Ecto neural progenitor cell (in vitro differentiated cells): ENCODE measurements at regions not wholly inside any gene's neighbourhood (a gene's known extent, or its start where the extent isn't known, plus 50 kb on each side); places are given as distances from the start of the nearest gene placed in this dataset.

ENCODE experiments used
- DNase-seq: peaks from one replicate; pipeline ENCODE4 v3.0.0-alpha.2; 2018; ENCODE audit warnings: low spot score

DNA sequence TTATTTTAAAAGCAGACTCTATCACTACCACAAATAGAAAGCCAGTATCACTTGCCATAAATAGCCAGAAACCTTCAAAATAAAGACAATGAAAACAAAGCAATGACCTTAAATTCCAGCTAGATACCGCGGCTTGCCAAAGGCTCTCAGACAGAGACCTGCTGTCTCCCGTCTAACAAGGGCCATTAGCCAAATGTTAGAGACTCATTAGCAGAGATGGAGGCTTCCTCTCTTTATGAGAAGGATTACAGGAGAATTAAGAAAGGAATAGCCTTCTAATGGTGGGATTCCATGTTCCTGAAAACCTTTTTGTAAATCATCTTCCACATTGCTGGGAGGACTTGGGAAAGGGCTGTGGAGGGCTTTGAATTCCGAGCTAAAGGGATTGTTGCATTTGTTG is 206.7 kb downstream of the AACS start:
- DNase-seq: no peak

DNA sequence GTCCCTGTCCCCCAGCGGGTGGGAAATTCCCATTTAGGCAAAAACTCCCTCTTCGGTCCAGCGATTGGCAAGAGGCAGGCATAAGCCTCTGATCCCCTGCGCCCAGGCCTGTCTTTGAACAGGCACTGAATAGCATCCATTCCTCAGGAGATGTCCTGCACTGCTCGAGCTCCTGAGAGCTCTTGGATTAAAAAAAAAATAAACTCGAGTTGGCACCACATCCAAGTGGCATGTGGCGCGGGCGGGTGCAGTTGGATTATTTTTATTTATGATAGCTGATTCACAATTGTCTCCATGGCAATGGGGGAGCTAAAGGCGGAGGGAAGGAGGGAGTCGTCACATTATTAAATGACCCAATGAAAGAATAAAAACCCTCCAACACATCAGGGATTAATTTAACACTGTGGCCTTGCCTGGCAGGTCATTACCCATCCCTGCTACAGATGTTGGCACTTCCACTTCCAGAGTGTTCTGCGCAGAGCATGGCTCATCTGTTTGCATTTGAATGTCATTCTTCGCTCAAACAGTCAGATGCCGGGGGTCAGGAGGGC is 207.2 kb downstream of the AACS start:
- DNase-seq: no peak

DNA sequence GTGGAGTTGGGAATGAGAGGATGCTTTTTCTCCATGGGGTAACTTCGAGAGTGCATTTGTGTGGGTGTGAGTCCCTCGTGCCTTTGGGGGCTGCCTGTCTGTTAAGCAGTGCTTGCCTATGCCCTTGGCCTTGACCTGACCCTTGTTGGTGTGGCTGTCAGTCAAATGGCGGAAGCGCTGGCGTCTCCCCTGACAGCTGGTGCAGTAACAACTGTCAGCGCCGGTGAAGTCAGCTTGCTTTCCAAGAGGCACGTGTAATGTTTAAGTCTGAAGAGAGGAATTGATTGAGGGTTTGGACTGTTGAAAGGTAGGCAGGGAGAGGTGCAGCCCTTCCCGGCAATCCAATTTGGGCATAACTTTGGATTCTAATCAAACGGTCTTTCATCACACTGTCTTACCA is 211.3 kb downstream of the AACS start:
- no peak for DNase-seq

DNA sequence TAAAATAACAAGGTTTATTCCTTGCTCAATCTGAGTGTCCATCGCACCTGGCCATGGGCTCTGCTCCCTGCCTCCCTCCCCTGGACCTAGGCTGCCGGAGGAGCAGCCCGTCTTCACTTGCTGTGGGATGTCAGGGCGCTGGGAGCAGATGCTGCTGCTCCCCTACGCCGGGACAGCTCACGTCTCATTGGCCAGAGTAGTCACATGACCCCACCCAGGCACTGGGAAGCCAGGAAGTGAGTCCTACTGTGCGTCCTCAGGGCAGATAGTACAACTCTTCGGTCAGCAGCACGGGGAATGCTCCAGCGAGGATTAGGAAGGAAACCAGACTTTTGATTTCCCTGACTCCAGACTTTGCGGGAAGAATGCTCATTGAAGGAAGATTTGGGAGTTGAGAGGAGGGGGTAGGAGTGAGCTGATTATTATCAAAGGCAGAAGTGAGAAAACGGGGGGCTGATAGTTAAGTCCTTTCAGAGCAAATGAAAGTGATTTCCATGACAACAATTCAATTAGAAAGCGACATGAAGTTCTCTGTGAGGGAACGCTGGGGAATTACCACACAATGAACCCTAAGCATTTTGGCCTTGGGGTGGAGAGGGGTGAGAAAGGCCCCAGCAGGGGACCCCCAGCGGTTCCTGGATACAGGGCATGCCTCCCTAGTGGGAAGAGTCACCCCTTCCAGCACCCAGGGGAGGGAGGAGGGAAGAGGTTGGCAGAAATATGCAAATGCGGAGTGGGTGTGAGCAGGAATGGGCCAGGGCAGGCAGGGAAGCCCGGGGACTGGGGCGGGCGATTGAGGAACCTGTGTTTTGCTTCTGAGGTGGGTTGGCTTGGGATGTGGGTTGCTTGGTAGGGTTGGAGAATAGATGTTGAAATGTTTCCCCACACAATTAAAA is 215.5 kb downstream of the AACS start:
- peak; percentile 87 for DNase-seq

DNA sequence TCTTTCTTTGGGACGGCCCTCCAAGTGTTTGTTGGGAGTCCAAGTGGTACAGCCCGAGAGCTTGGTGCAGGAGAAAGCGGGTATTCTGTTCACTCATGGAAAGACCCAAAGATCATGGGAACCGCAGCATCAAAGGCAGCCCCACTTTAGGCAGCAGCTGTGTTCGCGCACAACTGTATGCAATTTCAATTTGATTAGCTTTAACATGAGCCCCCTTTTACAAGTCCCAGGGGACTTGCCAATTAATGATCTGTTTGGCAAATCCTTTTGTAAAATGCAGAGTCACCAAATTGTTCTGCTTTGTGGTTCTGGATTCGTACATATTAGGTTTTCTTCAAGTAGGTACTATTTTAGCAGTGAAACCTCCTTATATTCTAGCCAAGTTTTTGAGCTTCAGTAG is 217.7 kb downstream of the AACS start:
- DNase-seq: no peak

DNA sequence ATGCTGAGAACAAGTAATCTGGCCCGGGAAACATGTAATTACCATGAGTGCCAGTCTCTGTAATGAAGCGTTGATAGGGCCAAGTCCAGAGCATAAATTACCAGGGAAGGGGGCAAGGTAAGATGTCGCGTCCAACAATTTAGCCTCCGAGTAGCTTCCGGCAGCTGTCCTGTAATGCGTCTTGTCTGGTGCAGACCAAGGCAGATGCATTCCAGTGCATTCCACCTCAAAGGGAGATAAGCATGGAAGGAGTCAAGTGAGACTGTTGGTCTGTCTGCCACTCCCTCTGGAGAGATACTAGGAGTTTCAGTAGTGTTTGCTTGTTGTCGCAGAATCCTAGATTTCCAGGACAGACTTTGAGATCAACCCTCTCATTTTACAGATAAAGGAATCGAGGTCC is 218.3 kb downstream of the AACS start:
- DNase-seq: no peak

DNA sequence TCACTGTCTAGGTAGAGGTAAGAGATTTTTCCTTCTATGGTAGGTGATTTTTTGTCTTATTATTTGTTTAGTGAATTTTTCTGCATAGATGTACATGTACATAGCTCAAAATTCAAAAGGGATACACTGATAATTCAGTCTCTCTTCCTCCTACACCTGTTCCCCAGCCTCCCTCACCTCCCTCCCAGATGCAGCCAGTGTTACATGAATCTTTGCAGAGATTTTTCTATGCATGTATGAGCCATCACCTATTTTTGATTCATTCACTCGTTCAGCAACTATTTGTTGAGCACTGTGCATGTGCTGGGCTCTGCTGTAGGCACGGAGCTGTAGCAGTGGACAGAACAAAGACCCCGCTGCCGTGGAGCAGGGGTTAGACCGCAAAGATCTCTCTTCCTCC is 218.9 kb downstream of the AACS start:
- DNase-seq: no peak

DNA sequence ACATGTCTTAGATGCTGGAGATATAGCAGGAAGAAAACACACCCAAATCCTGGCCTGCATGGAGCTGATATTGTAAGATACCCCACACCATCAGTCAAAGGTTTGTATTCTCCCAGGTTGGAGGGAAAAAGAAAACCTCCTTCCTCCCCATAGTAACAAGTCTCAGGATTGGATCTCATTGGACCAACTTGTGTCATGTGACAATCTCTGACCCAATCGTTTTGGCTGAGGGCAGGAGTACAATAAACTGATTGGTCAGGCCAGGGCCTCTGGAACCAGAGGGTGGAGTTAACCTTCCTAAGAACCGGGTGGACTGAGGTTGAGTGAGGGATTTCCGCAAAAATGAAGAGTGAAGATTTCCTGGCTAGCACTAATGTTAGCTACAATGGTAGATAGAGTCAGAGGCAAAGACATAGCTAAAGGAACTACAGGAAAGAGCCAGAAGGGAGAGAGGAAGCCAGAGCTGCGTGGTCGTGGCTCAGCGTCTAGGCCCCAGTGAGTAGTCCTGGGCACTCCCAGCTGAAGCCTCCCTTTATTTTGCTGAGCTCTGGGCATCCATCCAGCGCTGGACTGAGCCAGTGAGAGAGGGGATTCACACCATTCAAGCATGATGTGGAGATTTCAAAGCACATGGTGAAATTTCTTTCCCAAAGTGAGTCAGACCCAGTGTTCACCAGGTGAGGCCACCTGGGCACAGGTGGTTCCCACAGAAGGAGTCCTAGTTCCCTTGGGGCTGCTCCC is 219.9 kb downstream of the AACS start:
- no peak for DNase-seq

DNA sequence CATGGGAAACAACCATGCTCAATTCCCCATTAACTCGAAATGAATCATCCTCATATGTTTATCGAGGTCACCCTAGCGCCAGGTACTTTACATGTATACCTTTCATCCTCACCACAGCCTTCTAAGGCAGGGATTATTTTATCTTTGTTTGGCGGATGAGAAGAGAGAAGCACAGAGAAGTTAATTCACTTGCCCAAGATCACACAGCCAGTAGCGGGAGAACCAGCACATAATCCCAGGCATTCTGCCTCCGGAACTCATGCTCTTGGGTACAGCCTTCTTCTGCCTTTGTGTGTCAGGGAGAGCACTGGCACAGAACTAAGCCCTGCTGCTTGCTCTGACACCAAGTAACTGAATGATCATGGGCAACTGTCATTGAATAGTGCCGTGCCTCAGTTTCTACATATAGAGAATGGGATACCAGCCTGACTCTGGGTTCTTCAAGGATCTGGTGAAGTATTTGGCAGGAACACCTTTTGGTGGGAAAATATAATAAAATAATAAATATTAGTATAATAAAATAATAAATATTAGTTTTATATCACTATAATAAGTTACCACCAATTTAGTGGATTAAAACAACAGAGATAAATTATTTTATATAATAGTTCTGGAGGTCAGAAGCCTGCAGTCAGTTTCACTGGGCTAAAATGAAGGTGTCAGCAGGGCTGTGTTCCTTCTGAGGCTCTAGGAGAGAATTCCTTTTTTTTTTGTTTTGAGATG is 220.9 kb downstream of the AACS start:
- DNase-seq: no peak

DNA sequence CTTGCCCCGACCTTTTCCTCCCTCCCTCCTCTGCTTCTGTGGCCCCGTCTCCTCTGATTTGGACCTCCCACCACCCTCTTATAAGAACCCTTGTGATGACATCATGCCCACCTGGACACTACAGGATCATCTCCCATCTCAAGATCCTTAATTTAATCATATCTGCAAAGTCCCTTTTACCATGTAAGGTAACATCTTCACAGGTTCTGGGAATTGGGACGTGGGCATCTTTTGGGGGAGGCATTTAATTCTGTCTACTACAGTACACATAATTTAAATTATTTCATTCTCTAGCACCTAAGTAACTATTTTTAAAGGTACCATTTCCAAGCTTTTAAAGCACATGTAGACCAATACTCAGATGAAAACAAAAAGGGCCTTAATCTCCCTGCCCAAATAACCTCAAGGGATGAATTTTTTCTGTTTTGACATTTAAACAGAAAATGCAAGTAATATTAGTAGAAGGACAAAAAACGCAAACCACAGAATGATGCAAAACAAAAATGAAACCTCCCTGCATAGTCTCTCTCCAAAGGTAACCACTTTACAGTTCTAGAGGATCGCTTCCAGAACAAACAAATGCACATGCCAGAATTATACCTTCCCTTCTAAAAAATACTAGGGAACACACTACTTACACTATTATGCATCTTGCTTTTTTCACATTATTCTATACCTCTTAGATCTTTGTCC is 222.1 kb downstream of the AACS start:
- DNase-seq: no peak

DNA sequence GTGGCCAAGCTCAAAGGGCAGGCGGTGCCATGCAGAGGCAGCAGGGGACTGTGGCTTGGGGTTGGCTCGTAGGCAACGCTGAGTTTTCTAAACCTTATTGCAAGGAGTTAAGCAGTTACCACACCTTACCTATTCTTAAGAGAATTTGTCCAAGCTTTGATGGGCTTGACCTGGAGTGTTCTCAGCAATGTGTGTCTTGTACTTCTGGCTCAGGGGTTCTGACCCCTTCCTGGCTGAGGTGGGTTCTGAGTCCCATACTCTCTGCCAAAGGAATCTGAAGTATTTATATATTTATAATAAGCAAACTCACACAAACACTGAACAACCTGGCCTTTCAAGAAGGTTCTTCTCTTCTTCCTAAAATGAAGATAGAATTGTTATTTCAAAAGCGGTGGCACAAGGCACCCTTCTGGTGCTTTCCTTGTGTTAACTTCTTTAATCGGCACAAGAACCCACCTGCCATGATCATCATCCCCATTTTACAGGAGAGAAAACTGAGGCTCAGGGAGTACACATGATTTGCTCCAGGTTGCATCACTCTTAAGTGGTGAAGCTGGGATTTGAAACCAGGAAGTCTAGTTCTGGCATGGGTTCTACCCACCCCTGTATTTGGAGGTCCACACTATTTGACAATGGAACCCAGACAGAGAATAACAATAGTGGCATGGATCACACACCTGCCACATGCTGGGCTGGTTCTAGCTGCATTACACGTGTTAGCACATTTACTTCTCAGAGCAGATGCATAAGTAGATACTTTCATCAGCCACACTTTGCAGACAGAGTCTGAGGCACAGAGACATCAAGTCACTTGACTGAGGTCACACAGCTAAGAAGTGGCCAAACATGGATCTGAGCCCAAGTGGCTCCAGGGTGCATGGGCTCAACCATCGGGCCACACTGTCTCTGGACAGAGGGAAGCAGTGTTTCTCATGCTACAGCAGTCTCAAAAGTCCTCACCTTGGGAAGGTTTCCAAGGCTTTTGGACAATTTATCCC is 224.0 kb downstream of the AACS start:
- DNase-seq: no peak

DNA sequence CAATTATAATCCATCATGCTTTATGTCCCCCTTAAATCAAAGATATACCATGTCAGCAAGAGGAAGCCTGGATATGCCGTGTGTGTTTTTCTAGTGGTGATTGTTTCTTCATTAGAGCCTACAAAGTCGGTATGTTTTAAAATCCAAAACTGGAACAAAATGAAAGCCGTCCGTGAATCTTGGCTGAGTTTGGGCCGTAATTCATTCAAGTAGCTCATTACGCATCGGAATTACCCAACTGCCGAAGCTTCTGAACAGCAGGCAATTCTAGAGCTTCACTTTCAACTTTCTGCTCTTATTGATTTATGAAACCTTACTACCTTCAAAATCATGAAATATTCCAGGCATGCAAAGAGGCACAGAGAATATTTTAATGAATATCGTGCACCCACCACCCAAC is 224.7 kb downstream of the AACS start:
- no peak for DNase-seq

DNA sequence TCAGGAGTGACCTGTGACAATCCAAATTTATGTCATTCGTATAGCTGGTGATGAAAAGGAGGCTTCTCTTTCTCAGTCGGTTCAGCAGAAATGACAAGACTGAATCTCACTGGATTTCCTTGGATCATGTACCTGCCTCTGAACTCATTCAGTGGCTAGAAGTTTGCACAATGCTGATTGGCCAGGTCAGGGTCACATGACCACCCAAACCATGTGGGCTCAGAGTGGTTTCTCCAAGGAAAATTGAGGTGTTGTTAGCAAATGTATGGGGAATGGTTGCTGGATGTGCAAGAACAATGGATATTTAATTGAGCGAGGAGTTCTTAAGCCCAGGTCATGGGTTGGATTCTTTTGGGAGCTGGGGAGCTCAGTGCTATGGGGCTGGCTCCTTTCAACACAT is 227.5 kb downstream of the AACS start:
- DNase-seq: no peak

DNA sequence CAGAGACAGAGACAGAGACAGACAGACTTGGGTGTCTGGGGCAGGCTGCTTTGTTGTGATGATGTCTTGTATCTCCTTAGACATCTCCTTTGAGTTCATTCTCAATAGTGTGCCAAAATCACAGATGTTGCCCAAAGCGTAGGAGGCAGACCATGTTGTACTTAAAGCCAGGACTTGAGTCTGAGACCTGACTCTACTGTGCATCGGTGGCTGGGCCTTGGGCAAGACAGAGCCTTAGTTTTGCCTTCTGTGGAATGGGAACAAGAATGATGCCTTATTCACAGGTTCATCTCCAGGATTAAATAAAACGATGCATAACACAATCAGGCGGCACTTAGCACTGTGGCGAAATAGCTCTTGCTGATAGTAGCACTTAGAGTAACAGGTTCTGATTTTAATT is 230.3 kb downstream of the AACS start:
- no peak for DNase-seq

DNA sequence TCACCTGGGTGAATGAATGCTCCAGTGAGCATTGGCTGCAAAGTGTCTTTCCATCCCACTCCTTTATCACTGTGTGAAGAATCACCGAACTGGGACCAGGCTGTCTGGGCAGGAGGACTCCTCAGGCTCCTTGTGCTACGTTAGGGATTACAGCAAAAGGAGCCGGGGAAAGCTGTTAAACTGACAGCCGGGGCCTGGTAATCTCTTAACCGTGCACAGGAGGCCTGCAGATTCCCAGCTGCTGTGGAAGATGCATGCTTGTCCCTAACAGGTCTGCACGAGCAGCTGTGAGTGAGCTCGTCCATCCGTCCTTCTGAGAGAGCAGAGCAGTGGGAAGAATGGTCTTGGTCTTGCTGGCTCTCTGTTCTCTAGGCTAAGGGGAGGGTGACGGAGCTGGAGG is 231.5 kb downstream of the AACS start:
- no peak for DNase-seq

DNA sequence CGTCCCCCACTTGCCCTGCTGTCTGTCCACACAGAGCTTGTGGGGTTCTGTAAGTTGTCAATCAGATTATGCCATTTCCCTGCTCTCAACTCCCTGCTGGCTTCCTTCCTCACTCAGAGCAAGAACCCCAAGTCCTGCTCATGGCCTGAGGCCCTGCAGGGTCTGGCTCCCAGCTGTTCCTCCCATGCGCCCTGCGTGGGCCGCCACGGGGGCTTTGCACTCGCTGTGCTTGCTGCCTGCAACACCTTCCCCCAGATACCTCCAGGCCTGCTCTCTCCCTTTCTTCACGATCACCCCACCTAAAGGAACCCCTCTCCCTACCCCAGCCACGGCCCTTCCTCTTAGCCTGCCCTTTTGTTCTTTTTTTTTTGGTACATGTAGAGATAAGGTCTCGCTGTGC is 234.6 kb downstream of the AACS start:
- no peak for DNase-seq

DNA sequence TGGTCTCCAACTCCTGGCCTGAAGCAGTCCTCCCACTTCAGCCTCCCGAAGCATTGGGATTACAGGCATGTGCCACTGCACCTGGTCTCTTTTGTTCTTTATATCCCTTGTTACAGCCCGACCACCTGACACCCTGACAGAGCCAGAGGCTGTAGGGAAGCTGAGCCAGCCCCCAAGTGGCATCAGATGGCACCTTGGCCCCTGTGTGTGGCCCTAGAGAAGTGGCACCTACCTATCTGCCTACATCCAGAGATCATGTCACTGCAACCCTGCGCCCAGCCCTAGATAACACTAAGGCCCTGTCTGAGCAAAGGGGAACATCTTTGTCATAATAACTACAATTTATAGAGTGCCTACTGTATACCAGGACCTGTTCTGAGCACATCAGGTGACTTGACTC is 235.0 kb downstream of the AACS start:
- DNase-seq: no peak

DNA sequence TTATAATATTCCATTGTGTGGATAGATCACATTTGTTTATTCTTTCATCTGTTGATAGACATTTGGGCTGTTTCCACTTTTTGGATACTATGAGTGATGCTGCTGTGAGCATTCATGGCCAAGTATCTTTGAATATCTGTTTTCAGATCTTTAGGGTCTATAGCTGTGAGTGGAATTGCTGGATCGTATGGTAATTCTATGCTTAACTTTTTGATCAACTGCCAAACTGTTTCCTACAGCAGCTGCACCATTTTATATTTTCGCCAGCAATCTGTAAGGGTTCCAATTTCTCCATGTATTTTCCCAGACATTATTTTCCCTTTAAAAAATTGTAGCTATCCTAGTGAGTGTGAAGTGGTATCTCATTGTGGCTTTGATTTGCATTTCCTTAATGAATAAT is 238.1 kb downstream of the AACS start:
- DNase-seq: no peak

DNA sequence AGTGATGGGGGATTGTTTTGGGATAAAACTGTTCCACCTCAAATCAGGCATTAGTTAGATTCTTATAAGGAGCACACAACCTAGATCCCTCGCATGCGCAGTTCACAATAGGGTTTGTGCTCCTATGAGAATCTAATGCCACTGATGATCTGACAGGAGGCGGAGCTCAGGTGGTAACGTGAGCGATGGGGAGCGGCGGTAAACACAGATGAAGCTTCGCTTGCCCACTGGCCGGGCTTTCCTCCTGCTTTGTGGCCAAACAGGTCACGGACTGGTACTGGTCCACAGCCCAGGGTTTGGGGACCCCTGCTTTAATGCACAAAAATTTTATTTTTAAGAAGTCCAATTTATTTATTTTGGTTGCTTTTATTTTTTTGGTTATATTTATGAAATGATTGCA is 238.8 kb downstream of the AACS start:
- DNase-seq: no peak

DNA sequence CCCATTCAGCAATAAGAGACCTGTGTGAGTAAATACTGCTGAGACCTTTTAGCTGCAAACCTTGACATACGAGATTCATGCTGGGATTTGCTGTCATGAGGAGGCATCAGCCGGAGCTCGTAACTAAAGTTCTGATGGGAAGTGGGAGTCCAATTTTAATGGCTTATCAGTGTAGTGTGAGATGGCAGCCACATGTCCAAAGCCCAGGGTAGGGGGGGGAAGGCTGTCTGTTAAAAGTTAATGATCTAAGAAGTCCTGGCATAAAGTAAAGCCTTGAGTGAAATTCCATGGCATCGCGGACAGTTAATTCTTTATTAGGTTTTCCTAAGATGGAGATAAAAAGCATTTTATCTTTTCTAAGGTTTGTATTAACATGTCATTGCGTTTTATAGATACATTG is 240.0 kb downstream of the AACS start:
- no peak for DNase-seq

DNA sequence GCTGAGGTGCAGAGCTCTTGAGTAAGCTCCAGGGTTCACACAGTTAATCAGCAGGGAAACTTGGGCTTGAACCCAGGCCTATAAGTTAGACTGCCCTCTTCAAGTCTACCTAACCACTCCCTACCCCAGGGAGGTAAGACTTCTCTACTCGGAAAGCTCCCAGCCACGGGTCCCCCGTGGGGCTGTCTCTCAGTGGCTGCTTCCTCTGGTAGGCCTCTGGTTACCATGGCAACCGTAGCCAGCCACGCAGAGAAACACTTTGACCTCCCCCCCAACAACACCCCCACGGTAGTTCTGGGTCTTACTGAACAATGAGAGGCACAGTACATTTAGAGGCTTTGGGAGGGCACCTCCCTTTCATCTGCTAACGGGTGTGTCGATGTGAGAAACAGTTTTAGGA is 245.2 kb downstream of the AACS start:
- no peak for DNase-seq
